Suprapubic skin (tissue), 4 donors: ENCODE measurements at regions not wholly inside any gene's neighbourhood (a gene's known extent, or its start where the extent isn't known, plus 50 kb on each side); places are given as distances from the start of the nearest gene placed in this dataset.
A peak's percentile ranks its signal among the peaks of the same experiment; 100 is the strongest.

Source experiments
- CTCF ChIP-seq, 2 donors: fragments of 200-600 bp in 1 of 2; fragments of 450-650 bp in 1 of 2; sonication (generic) in 1 of 2; IDR thresholded peaks; one replicate each; pipeline ENCODE4 v1.5.1; 2016 to 2019; ENCODE audit warnings: antibody characterized with exemption in 2 of 2, mild to moderate bottlenecking in 1 of 2, moderate library complexity in 1 of 2
- EP300 ChIP-seq: sonication (generic); formaldehyde crosslinking; IDR thresholded peaks from one replicate; pipeline ENCODE4 v1.6.1; 2017; ENCODE audit warnings: antibody characterized with exemption
- POLR2A ChIP-seq, 2 donors: fragments of 450-650 bp; IDR thresholded peaks; one replicate each; pipeline ENCODE4 v1.6.1; 2017; ENCODE audit warnings: antibody characterized with exemption in 2 of 2, mild to moderate bottlenecking in 2 of 2, moderate library complexity in 2 of 2
- POLR2AphosphoS5 ChIP-seq, 3 donors: sonication (generic); formaldehyde crosslinking; IDR thresholded peaks; one replicate each; pipeline ENCODE4 v1.6.1; 2017; ENCODE audit warnings: antibody characterized with exemption in 3 of 3

- TF ChIP-seq POLR2AphosphoS5 (IDR thresholded peaks at IDR 0.05), result peak in 1 of 3 donors; percentile 33
- no peak for TF ChIP-seq POLR2A (IDR thresholded peaks at IDR 0.05)
- no peak for TF ChIP-seq CTCF (IDR thresholded peaks at IDR 0.05)
- no peak for TF ChIP-seq EP300
These were observed 128.6 kb downstream of the SLC17A6 start for GRCh38 chr11:22466809-22467208.
